OCI-LY7 (cell line): ENCODE measurements at regions not wholly inside any gene's neighbourhood (a gene's known extent, or its start where the extent isn't known, plus 50 kb on each side); places are given as distances from the start of the nearest gene placed in this dataset.

Experiments
- EZH2phosphoT487 ChIP-seq: fragments of 200-600 bp; sonication (generic); IDR thresholded peaks from 2 replicates; pipeline ENCODE4 v1.6.1; 2018; ENCODE audit warnings: low read depth, borderline replicate concordance, mild to moderate bottlenecking, mixed run types, antibody characterized with exemption, low read length, moderate library complexity, mixed read lengths
- TF ChIP-seq, protein P1 (sequence below): fragments of 200-600 bp; sonication (generic); conservative IDR thresholded peaks from 2 replicates; pipeline ENCODE4 v1.5.1; 2014; ENCODE audit warnings: mild to moderate bottlenecking, antibody characterized with exemption, low read length, moderate library complexity, mixed read lengths

DNA sequence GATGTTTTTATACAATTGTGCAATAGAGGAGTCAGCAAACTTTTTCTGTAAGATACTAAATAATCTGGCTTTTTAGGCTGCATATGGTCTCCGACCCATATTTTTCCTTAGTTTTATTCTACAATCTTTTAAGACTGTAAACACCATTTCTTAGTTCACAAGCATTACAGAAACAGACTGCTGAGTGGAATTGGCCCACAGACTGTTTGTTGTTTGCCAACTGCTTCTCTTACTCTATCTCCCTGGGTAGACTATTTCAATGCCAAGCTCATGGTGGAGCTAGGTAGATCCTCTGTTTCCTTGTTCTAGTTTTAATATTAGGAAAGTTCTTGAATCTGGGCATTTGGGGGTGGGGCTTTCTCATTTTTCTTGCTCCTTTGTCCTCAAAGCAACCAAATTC lies 857.6 kb downstream of the TLE1 start:
- TF ChIP-seq, protein P1, sequence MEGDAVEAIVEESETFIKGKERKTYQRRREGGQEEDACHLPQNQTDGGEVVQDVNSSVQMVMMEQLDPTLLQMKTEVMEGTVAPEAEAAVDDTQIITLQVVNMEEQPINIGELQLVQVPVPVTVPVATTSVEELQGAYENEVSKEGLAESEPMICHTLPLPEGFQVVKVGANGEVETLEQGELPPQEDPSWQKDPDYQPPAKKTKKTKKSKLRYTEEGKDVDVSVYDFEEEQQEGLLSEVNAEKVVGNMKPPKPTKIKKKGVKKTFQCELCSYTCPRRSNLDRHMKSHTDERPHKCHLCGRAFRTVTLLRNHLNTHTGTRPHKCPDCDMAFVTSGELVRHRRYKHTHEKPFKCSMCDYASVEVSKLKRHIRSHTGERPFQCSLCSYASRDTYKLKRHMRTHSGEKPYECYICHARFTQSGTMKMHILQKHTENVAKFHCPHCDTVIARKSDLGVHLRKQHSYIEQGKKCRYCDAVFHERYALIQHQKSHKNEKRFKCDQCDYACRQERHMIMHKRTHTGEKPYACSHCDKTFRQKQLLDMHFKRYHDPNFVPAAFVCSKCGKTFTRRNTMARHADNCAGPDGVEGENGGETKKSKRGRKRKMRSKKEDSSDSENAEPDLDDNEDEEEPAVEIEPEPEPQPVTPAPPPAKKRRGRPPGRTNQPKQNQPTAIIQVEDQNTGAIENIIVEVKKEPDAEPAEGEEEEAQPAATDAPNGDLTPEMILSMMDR, result no peak
- TF ChIP-seq EZH2phosphoT487, result no peak
